NCI-H460 (cell line): ENCODE measurements at regions not wholly inside any gene's neighbourhood (a gene's known extent, or its start where the extent isn't known, plus 50 kb on each side); places are given as distances from the start of the nearest gene placed in this dataset.
"Not testable (repeated sequence)": the region's sequence is repeated elsewhere in the genome, so short reads cannot be mapped to it uniquely, and the experiment has no call there.

ENCODE experiments used
- DNase-seq: peaks from one replicate; pipeline ENCODE4 v3.0.0-alpha.2; 2016; ENCODE audit warnings: low read depth; ENCODE audit errors: extremely low read depth

DNA sequence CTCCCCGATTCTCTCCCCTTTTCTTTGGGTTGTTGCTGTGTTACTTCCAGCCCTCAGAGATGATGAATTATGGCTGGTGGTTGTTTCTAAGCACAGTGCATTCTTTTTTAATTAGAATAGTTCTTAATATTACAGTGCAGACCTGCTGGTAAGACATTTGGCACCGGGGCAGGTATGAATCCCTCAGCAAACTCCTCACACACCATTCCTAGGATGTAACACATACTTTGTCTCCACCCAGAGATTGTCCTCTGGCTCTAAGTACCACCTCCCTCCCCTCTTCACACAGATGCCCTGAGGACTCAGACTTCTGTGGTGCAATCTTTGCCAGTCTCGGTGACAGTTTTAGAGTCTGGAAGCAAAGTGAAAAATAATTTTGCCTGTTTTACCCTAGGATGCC is 143.1 kb downstream of the HLX start:
- DNase-seq, result no peak

DNA sequence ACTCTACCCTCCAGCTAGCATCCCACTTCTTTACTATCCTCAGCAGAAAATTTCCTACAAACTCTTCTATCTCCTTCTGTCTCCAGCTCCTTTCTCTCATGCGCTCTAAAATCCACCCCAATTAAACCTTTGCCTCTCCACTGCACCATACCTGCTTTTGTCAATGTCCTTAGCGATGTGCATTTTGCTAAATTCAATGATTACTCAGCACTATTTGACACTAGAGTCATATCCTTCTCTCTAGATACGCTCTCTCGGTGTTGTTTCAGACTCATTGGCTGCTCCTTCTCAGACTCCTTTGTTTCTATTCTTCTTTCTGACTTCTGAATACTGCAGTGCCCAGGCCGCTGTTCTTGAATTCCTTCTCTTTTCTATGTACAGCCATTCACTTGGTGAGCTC is 144.2 kb downstream of the HLX start:
- no peak for DNase-seq

DNA sequence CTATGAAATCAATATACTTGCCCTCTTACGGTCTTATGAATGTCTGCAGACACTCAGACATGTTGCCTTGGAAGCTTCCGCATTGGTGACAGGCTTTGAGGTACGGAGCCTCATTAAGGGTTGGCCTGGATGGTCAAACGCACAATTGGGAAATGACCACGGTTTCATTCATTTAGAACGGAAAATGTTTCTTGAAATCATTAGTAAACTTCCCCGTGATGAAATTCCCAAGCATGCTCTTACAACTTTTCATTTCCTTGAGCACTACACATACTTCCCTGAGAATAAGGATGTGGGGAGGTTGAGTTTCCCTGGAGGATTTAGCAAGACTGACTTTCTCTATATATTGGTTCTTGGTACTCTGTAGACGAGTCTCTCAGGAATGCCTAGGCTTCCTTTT is 146.3 kb downstream of the HLX start:
- DNase-seq, result no peak

DNA sequence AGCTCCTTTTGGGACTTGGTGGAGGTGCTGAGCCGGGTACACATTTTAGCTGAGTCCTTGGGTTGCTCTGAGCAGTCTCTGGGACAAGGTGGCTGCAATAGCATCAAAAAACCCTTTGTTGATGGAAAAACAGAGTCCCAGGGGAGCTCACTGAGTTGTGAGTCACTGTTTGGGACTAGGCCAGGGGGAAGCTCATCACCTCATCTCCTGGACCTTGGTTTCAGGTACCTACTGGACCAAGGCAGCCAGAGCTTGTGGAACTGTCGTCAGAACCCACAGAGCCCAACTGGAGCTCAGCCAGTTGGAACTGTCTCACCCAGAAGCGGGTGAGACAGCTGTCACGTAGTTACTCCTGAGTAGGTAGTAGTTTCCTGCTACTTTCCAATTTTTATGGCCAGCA is 146.7 kb downstream of the HLX start:
- DNase-seq, result no peak

DNA sequence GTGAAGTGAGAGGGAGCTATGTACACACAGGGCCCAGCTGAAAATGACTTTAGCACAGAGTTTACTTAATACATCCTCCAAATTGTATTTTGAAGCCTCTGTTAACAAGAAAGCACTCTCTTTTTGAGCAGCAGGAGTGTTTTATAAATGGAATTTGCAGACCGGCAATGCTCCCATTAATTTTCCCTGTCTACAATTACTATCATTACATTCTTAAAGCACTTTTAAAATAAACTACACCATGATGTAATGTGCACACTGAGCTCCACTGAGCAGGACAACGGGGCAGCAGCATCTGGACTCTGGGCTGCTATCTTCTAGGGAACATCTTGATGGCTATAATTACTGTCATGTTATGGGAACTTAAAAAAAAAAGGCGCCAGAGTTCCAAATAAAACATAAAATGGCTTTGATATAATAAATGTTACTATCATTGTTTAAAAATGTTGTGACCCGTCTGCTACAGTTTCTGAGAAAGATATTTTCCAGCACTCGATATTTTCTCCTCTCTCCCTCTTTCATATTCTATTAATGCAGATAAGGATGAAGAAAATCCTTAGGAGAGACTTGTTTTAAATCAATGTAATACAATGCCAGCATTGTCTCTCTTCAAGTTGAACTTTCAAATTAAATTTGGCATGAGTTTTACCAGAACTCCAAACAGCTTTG is 150.9 kb downstream of the HLX start:
- DNase-seq, result no peak

DNA sequence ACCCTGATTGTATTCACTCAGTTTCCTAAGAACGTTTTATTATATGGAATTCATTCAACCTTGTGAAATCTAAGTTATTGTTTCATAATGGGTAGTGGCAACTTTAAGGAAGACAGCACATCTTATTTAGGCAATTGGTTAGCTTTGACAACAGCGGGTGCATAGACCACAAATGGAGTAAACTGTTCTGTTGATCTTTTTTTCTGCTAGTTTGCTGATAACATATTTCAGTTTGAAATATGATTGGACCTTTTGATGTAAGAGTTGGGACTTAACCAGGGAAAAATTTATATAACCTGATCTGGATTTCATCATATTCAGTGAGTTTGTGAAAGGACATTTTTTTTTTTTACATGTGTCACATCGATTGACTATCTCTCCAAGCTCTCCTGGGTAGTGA is 151.7 kb downstream of the HLX start:
- no peak for DNase-seq

DNA sequence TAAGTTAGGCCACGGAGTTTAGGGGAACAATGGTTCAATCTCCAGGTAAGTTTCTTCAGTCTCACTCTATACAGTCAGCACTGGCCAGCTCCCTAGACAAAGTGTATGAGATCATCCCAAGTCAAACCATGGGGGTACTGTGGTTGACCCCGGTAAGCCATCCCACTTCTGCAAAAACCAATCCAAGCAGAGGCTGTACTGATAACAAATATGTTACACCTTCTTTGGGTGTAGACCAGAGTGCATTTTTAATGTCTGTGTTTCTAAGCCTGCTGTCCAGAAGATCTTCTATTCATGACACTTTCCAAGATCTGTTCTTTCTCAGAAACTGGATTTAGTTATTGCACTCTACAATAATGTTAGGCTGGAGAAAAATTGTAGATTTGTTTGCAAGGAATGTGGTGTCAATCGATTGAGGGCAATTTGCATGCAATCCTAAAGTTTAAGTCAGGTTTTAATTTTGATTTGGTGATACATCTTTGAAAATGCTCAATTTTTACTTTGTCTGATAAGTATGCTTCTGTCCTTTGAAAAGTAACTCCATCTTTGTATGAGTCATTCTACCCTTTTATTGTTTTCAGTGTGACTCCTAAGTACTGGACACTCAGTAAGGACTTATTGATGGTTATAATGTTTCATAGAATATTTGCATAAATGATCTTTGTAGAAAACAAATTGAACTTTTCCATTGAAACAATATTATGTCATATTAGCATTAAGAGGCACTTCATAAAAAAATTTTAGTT is 152.4 kb downstream of the HLX start:
- no peak for DNase-seq

DNA sequence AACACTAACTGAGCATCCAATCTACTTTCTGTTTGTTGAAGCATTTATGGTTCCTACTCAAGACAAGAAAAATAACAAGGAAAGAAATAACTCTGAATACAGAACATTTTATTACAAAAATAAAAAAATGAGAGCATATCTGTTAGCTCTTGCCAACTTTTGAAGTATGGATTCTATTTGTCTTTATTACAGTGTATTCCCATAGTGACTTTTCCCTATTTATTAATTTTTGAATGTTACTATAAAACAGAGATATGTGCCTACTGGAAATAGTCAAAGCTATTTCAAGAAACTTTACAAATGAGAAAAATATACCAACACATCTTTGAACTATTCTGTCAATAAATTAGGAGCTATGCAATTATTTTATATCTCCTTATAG is 153.0 kb downstream of the HLX start:
- no peak for DNase-seq

DNA sequence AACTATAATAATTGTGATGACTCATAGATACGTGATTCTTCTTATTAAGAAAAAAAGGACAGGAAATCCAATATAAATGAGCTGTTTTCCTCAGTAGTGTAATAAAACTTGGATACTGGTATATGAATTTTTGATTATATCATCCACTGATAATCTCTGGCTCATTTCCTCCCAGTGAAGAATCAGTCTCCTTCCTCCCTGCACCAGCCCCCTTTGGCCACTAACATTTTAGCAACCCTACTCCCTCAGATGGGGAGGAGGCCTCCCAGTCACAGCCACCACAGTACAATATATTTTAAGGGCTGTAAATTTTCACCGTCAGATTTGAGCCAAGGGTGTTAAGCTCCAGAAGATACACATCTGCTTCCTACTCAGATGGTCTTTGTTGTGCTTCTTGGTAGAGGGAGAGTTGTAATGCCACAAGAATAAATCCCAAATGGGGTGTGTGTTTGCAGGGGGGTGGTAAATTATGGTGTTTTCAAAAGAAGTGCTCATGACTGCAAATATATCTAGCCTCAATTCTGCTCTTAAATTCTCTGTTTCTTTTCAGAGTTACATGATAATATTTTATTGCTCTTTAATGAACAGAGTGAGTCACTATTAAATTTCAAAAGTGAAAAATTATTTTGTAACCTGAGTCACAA is 153.5 kb downstream of the HLX start:
- no peak for DNase-seq

DNA sequence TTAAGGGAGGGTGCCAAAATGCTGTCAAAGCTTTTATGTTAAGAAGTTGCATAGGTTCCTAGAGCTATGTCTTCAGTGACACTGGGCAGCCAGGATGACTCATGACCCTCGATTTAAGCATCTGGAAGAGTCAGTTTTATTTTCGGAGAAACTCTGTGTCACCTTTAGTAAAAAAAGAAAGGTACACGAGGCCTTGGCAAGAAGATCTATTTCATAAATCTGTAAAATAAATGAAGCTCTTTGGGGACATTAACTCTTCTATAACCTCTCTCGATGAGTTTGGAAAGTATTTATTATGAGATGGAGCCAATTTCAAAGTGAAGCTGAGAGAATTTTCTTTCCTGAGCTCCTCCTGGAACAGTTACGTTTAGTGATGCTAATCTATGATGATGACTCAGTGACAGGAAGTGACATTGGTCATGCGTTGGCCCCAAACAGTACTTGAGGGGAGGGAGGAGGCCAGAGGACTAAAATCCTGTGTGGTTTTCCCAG is 156.5 kb downstream of the HLX start:
- DNase-seq, result peak; percentile 15

DNA sequence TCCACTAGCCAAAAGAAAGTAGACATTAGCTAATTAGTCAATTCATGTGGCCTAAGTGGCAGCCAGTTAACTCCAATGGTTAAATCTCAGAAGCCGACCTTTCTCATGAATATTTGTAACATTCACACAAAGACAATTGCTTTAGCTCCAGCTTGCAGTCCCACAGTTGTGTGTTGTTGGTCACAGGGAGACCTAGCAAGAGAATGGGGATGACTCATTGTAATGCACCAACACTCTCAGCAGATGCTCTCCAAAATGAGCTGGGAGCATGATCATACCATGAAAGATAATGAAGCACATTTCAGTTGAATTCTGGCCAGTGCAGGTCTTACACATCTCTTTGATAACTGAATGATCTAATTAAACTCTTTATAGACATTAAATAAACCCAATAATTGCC is 160.4 kb downstream of the HLX start:
- no peak for DNase-seq

DNA sequence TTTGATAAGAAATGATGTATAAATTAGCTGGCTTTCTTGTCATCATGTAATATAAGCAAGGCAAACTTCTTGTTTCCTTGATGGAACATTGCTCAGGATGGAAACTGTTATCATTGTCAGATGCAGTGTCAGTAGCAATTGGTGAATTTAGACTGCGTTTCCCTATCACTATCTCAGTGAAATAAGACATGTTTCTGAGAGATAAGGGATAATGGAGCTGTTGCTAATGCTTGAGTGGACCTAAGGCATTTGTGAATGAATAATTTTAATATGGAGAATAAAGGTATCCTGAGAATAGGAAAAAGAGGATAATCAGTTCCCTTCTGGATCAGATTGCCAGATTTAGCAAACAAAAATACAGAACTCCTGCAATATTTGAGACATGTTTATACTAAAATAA is 160.9 kb downstream of the HLX start:
- no peak for DNase-seq

DNA sequence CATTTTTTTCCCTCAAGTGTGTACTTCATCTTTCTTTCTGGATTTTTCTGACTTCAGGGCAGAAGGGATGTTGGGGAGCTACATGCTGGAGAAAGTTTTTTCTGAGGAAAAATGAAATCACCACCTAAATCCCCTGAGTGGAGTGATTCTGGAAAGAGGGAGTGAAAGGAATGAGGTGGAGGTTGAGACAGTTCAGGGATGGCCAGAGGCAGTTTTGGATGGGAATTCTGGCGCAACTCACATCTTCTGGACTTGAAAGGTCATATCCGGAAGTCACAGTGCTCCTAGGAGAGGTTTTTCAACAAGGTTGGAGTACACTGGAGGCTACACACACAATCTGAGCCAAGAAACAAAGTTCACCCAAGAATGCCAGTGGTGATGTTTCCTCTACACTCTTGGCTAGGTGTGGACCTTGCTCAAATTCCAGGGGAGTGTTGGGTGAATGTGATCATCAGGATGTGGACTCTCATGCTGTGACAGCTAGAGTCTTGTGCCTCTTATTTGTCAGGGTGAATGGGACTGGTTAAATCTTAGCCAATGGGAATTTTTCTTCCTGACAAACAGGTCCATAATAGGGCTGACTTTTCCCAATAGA is 161.5 kb downstream of the HLX start:
- no peak for DNase-seq

DNA sequence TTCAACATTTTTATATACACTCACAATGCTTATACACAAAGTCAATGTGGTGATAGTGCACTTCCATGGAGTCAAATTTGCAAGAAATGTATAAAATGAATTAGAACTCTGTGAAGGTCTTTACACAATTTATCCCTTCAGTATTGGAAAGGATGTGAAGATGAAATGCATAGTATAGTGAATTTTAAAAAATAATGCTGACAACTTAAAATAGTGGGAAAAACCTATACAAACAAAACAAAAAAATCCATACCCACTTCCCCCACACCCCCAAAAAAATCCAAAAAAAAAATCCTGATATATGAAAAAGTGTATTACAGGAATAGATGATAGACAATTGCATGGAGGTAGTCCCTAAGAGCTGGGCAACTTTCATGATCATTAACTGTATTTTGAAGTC is 165.3 kb downstream of the HLX start:
- DNase-seq, result no peak

DNA sequence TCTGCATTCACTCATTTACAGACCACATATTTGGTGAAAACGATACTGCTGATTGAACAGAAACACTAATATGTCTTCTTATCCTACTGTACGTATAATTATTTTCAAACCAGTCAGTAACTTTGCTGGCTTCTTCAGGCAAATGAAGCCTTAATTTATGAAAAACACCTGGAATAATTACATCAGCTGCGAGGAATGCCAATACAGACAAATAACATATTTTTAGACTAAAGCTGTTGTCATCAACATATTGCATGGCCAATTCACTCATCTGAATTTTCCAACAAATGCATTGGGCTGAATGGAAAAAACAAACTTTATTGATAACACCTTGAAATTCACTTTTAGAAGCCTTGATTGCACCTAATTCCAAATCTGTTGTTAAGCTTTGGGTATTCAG is 165.9 kb downstream of the HLX start:
- DNase-seq, result no peak

DNA sequence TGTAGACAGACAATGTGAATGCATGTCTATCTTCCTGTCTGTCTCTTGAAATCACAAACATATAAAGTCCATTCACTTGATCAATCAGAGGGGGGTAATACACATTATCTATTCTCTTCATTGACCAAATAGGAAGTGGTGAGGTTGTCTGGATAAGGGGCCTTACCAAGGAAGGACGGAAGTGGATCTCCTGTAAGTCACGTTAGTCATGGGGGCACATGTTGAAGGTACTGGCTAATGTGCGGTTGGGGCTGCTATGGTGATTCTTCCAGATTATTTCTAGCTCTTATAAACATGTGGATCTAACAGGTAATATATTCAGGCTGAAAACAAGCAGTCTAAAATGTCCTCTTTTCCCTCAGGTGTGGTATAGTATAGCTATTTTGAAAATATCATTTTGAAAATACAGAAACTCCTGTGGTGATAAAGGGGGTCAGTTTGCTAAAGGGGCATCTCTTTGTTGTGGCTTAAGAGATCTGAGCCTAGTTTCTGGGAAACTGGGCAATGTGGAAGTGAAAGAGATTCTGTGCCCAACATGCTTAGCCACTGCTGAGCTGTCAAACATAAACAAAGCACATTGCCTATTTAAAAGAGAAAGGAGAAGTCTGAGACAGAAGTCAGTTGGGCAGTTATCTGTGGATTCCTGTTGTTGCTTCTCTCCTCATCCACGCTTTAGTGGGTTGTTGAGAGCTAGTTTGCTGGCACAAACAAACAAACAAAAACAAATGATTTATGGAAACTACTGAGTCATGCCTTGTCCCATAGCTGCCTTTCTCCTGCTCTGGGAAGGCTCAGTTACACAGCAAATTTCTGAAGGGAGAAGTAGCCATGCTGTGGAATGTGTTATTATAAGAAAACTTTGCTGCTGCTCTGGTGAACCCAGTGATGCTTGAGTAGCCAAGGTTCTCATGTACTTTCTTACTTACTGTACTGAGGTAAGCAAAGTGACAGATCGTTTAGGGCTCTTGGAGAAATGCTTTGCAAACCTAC is 166.9 kb downstream of the HLX start:
- DNase-seq, result peak; percentile 30

DNA sequence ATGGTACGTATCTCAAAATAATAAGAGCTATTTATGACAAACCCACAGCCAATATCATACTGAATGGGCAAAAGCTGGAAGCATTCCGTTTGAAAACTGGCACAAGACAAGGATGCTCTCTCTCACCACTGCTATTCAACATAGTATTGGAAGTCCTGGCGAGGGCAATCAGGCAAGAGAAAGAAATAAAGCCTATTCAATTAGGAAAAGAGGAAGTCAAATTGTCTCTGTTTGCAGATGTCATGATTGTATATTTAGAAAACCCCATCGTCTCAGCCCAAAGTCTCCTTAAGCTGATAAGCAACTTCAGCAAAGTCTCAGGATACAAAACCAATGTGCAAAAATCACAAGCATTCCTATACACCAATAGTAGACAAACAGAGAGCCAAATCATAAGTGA is 172.1 kb downstream of the HLX start:
- DNase-seq, result not testable (repeated sequence)

DNA sequence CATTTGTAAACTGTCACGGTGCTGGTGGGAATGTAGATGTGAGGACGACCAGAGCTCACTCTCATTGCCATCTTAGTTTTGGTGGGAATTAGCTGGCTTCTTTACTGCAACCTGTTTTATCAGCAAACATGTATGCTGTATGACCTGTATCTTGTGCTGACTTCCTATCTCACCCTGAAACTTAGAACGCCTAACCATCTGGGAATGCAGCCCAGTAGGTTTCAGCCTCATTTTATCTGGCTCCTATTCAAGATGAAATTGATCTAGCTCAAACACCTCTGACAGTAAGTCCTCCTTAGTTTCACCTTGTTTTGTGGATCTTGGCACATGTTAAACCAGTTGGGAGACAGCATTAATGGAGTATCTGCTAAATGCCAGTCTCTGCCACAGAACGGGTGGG is 174.6 kb downstream of the HLX start:
- no peak for DNase-seq

DNA sequence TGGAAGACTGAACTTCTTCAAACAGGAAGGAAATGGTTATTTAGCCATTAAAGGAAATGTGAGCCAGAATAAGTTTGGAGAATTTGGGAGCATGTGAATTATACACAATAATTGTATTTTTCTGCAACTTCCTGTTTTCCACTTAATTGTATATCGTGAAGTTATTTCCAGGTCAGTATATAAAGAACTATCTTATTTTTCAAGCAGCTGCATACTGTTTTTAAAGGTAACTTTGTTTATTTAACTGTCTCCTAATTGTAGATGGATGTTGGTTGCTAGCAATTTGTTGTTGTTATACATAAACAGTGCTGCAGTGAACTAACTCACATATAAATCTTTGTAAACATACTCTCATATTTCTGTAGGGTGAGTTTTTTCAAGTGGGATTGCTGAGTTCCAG is 180.3 kb downstream of the HLX start:
- DNase-seq, result no peak

DNA sequence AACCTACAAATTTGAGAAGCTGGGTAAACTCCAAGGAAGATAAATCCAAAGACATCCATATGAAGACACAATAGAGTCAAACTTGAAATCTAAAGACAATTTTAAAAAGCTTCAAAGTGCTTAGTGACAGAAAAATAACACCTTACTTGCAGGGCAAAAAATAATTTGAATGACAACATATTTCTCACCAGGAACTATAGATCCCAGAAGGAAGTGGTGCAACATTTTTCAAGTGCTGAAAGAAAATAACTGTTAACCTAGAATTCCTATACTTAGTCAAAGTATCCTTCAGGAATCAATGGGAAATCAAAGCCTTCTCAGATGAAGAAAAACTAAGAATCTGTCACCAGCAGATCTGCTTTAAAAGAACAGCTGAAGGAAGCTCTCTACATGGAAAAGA is 184.4 kb downstream of the HLX start:
- DNase-seq, result no peak
